GM23338 (cell line): ENCODE measurements at regions not wholly inside any gene's neighbourhood (a gene's known extent, or its start where the extent isn't known, plus 50 kb on each side); places are given as distances from the start of the nearest gene placed in this dataset.

ENCODE experiments used
- ATAC-seq: fragments of 200-7000 bp; cut with Tn5 transposase; 3 replicates; pipeline ENCODE4 v1.9.1; 2020
- DNase-seq: peaks from one replicate; pipeline ENCODE4 v3.0.0-alpha.2; 2015; ENCODE audit warnings: low spot score
- H2AFZ ChIP-seq: fragments of 200-600 bp; sonication (generic); 2 replicates; pipeline ENCODE4 v1.8.0; 2016; ENCODE audit warnings: antibody characterized with exemption, mild to moderate bottlenecking, moderate library complexity
- H3F3A ChIP-seq: fragments of 200-600 bp; sonication (generic); replicated peaks from 2 replicates; pipeline ENCODE4 v1.8.0; 2017; ENCODE audit warnings: antibody characterized with exemption, mixed run types, low read depth
- H3K27ac ChIP-seq: fragments of 200-600 bp; sonication (generic); 2 replicates; pipeline ENCODE4 v1.6.1; 2016; ENCODE audit warnings: low read depth
- H3K27me3 ChIP-seq: fragments of 200-600 bp; sonication (generic); 2 replicates; pipeline ENCODE4 v1.8.0; 2016; ENCODE audit warnings: mild to moderate bottlenecking, mixed run types, moderate library complexity; ENCODE audit not compliant: insufficient read depth
- H3K36me3 ChIP-seq: fragments of 200-600 bp; sonication (generic); 2 replicates; pipeline ENCODE4 v1.8.0; 2016; ENCODE audit warnings: mild to moderate bottlenecking; ENCODE audit not compliant: insufficient read depth
- H3K4me1 ChIP-seq: fragments of 200-600 bp; sonication (generic); 2 replicates; pipeline ENCODE4 v1.8.0; 2016; ENCODE audit warnings: mild to moderate bottlenecking, moderate library complexity; ENCODE audit not compliant: insufficient read depth
- H3K4me2 ChIP-seq: fragments of 200-600 bp; sonication (generic); 2 replicates; pipeline ENCODE4 v1.7.1; 2017; ENCODE audit warnings: mixed run types
- H3K4me3 ChIP-seq: fragments of 200-600 bp; sonication (generic); 2 replicates; pipeline ENCODE4 v1.6.1; 2016; ENCODE audit warnings: mixed run types
- H3K79me2 ChIP-seq: fragments of 200-600 bp; sonication (generic); replicated peaks from 2 replicates; pipeline ENCODE4 v1.8.0; 2017; ENCODE audit warnings: mild to moderate bottlenecking; ENCODE audit not compliant: insufficient read depth
- H3K9me2 ChIP-seq: fragments of 200-600 bp; sonication (generic); 2 replicates; pipeline ENCODE4 v1.8.0; 2017; ENCODE audit not compliant: insufficient read depth
- H4K20me1 ChIP-seq: fragments of 200-600 bp; sonication (generic); replicated peaks from 2 replicates; pipeline ENCODE4 v1.8.0; 2017; ENCODE audit warnings: mild to moderate bottlenecking; ENCODE audit not compliant: insufficient read depth
- H3K27ac Mint-ChIP-seq: 2 replicates; pipeline ENCODE4 v1.8.0; 2020; ENCODE audit warnings: inconsistent platforms, mild to moderate bottlenecking, moderate library complexity, mixed read lengths
- H3K27me3 Mint-ChIP-seq: 3 replicates; pipeline ENCODE4 v1.8.0; 2022; ENCODE audit warnings: low read depth, mild to moderate bottlenecking, moderate library complexity, mixed read lengths, inconsistent platforms; ENCODE audit not compliant: insufficient read depth, poor library complexity
- H3K36me3 Mint-ChIP-seq: 3 replicates; pipeline ENCODE4 v1.8.0; 2021; ENCODE audit warnings: low read depth, mild to moderate bottlenecking, inconsistent platforms, moderate library complexity, mixed read lengths
- H3K4me1 Mint-ChIP-seq: 3 replicates; pipeline ENCODE4 v1.8.0; 2020; ENCODE audit warnings: mild to moderate bottlenecking, inconsistent platforms, mixed read lengths
- H3K4me3 Mint-ChIP-seq: 3 replicates; pipeline ENCODE4 v1.8.0; 2021; ENCODE audit warnings: moderate library complexity, mild to moderate bottlenecking, inconsistent platforms, mixed read lengths
- H3K9me3 Mint-ChIP-seq: 3 replicates; pipeline ENCODE4 v1.8.0; 2020; ENCODE audit warnings: moderate library complexity, mild to moderate bottlenecking, inconsistent platforms, mixed read lengths
- CREB1 ChIP-seq: fragments of 250-450 bp; sonication (Bioruptor Pico); IDR thresholded peaks from 2 replicates; pipeline ENCODE4 v1.5.0; 2020; ENCODE audit warnings: low read depth, mild to moderate bottlenecking, moderate library complexity
- EZH2 ChIP-seq: fragments of 200-600 bp; sonication (generic); IDR thresholded peaks from one replicate; pipeline ENCODE4 v1.8.0; 2017; ENCODE audit warnings: antibody characterized with exemption, mild to moderate bottlenecking, low read depth; ENCODE audit not compliant: unreplicated experiment
- EZH2phosphoT487 ChIP-seq: fragments of 200-600 bp; sonication (generic); IDR thresholded peaks from one replicate; pipeline ENCODE4 v1.8.1; 2018; ENCODE audit warnings: antibody characterized with exemption; ENCODE audit not compliant: unreplicated experiment
- JUNB ChIP-seq: IDR thresholded peaks from one replicate; pipeline ENCODE4 v1.6.1; 2016; ENCODE audit warnings: antibody characterized with exemption; ENCODE audit not compliant: unreplicated experiment
- NANOG ChIP-seq: IDR thresholded peaks from 2 replicates; pipeline ENCODE4 v1.6.1; 2016; ENCODE audit warnings: antibody characterized with exemption, borderline replicate concordance
- POLR2AphosphoS5 ChIP-seq: IDR thresholded peaks from 2 replicates; pipeline ENCODE4 v1.6.1; 2016; ENCODE audit warnings: antibody characterized with exemption, low read depth
- REST ChIP-seq: IDR thresholded peaks from one replicate; pipeline ENCODE4 v1.6.1; 2018; ENCODE audit warnings: antibody characterized with exemption; ENCODE audit not compliant: unreplicated experiment
- STAT1 ChIP-seq: IDR thresholded peaks from one replicate; pipeline ENCODE4 v1.6.1; 2016; ENCODE audit warnings: antibody characterized with exemption; ENCODE audit not compliant: unreplicated experiment
- ZNF114 ChIP-seq: fragments of 250-450 bp; sonication (Bioruptor Pico); IDR thresholded peaks from 2 replicates; pipeline ENCODE4 v1.5.0; 2020; ENCODE audit warnings: mild to moderate bottlenecking, moderate library complexity
- ZNF331 ChIP-seq: fragments of 250-450 bp; sonication (Bioruptor Pico); IDR thresholded peaks from 2 replicates; pipeline ENCODE4 v1.5.0; 2020; ENCODE audit warnings: low read depth, mild to moderate bottlenecking, moderate library complexity
- TF ChIP-seq, protein P1 (sequence below): fragments of 250-450 bp; sonication (Bioruptor Pico); IDR thresholded peaks from 2 replicates; pipeline ENCODE4 v1.5.0; 2020; ENCODE audit warnings: mild to moderate bottlenecking, moderate library complexity
- TF ChIP-seq, protein P2 (sequence below), 2 experiments: fragments of 200-600 bp in 1 of 2; sonication (generic) in 1 of 2; conservative IDR thresholded peaks; 2 replicates each; pipeline versions ENCODE4 v1.5.1 to v1.6.1; 2016 to 2017; ENCODE audit warnings: antibody characterized with exemption in 2 of 2, low read depth in 2 of 2, mild to moderate bottlenecking in 2 of 2, moderate library complexity in 1 of 2
- TF ChIP-seq, protein P3 (sequence below): IDR thresholded peaks from 2 replicates; pipeline ENCODE4 v1.6.1; 2016; ENCODE audit warnings: antibody characterized with exemption

GRCh38 chrX:109925656-109926055 is 77.3 kb upstream of the TMEM164 start:
- Histone ChIP-seq H2AFZ (no peak overlapping the region), H3K9me2 (no peaks in the 10 kb centered on the region), H3K27me3 (no peaks in the 10 kb centered on the region), H3K36me3 (no peaks in the 10 kb centered on the region), H3K79me2 (no peaks in the 10 kb centered on the region), H3K4me1 (no peaks in the 10 kb centered on the region), H3F3A (no peaks in the 10 kb centered on the region), H3K27ac (no peak overlapping the region), H3K4me3 (no peak overlapping the region), H3K4me2 (no peak overlapping the region), H4K20me1 (no peaks in the 10 kb centered on the region)
- Mint-ChIP-seq H3K4me1 (peaks cover 8% of the 10 kb centered on the region; the same call in 2 of the 3 replicates), H3K27ac (no peak overlapping the region), H3K36me3 (no peaks in the 10 kb centered on the region), H3K4me3 (no peak overlapping the region), H3K9me3 (no peaks in the 10 kb centered on the region; the same call in 2 of the 3 replicates), H3K27me3 (no peaks in the 10 kb centered on the region)
- TF ChIP-seq ZNF114 (no peak), STAT1 (no peak), CREB1 (no peak), JUNB (no peak), EZH2phosphoT487 (no peak), NANOG (no peak), POLR2AphosphoS5 (no peak), EZH2 (no peak), ZNF331 (CRISPR knock-in tag) (no peak), REST (no peak)
- TF ChIP-seq, protein P1, sequence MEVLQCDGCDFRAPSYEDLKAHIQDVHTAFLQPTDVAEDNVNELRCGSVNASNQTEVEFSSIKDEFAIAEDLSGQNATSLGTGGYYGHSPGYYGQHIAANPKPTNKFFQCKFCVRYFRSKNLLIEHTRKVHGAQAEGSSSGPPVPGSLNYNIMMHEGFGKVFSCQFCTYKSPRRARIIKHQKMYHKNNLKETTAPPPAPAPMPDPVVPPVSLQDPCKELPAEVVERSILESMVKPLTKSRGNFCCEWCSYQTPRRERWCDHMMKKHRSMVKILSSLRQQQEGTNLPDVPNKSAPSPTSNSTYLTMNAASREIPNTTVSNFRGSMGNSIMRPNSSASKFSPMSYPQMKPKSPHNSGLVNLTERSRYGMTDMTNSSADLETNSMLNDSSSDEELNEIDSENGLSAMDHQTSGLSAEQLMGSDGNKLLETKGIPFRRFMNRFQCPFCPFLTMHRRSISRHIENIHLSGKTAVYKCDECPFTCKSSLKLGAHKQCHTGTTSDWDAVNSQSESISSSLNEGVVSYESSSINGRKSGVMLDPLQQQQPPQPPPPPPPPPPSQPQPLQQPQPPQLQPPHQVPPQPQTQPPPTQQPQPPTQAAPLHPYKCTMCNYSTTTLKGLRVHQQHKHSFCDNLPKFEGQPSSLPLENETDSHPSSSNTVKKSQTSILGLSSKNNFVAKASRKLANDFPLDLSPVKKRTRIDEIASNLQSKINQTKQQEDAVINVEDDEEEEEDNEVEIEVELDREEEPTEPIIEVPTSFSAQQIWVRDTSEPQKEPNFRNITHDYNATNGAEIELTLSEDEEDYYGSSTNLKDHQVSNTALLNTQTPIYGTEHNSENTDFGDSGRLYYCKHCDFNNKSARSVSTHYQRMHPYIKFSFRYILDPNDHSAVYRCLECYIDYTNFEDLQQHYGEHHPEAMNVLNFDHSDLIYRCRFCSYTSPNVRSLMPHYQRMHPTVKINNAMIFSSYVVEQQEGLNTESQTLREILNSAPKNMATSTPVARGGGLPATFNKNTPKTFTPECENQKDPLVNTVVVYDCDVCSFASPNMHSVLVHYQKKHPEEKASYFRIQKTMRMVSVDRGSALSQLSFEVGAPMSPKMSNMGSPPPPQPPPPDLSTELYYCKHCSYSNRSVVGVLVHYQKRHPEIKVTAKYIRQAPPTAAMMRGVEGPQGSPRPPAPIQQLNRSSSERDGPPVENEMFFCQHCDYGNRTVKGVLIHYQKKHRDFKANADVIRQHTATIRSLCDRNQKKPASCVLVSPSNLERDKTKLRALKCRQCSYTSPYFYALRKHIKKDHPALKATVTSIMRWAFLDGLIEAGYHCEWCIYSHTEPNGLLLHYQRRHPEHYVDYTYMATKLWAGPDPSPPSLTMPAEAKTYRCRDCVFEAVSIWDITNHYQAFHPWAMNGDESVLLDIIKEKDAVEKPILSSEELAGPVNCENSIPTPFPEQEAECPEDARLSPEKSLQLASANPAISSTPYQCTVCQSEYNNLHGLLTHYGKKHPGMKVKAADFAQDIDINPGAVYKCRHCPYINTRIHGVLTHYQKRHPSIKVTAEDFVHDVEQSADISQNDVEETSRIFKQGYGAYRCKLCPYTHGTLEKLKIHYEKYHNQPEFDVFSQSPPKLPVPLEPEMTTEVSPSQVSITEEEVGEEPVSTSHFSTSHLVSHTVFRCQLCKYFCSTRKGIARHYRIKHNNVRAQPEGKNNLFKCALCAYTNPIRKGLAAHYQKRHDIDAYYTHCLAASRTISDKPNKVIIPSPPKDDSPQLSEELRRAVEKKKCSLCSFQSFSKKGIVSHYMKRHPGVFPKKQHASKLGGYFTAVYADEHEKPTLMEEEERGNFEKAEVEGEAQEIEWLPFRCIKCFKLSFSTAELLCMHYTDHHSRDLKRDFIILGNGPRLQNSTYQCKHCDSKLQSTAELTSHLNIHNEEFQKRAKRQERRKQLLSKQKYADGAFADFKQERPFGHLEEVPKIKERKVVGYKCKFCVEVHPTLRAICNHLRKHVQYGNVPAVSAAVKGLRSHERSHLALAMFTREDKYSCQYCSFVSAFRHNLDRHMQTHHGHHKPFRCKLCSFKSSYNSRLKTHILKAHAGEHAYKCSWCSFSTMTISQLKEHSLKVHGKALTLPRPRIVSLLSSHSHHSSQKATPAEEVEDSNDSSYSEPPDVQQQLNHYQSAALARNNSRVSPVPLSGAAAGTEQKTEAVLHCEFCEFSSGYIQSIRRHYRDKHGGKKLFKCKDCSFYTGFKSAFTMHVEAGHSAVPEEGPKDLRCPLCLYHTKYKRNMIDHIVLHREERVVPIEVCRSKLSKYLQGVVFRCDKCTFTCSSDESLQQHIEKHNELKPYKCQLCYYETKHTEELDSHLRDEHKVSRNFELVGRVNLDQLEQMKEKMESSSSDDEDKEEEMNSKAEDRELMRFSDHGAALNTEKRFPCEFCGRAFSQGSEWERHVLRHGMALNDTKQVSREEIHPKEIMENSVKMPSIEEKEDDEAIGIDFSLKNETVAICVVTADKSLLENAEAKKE (CRISPR knock-in tag): no peak
- TF ChIP-seq, protein P2, sequence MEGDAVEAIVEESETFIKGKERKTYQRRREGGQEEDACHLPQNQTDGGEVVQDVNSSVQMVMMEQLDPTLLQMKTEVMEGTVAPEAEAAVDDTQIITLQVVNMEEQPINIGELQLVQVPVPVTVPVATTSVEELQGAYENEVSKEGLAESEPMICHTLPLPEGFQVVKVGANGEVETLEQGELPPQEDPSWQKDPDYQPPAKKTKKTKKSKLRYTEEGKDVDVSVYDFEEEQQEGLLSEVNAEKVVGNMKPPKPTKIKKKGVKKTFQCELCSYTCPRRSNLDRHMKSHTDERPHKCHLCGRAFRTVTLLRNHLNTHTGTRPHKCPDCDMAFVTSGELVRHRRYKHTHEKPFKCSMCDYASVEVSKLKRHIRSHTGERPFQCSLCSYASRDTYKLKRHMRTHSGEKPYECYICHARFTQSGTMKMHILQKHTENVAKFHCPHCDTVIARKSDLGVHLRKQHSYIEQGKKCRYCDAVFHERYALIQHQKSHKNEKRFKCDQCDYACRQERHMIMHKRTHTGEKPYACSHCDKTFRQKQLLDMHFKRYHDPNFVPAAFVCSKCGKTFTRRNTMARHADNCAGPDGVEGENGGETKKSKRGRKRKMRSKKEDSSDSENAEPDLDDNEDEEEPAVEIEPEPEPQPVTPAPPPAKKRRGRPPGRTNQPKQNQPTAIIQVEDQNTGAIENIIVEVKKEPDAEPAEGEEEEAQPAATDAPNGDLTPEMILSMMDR (conservative IDR thresholded peaks at IDR 0.05; ENCODE audit: low read depth in 2 of 2): no peak
- TF ChIP-seq, protein P3, sequence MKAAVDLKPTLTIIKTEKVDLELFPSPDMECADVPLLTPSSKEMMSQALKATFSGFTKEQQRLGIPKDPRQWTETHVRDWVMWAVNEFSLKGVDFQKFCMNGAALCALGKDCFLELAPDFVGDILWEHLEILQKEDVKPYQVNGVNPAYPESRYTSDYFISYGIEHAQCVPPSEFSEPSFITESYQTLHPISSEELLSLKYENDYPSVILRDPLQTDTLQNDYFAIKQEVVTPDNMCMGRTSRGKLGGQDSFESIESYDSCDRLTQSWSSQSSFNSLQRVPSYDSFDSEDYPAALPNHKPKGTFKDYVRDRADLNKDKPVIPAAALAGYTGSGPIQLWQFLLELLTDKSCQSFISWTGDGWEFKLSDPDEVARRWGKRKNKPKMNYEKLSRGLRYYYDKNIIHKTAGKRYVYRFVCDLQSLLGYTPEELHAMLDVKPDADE: no peak
- DNase-seq (no peak), ATAC-seq (no peak)
